DND-41 (cell line): ENCODE measurements at regions not wholly inside any gene's neighbourhood (a gene's known extent, or its start where the extent isn't known, plus 50 kb on each side); places are given as distances from the start of the nearest gene placed in this dataset.

Source experiments
- ATAC-seq: fragments of 200-7000 bp; cut with Tn5 transposase; 3 replicates; pipeline ENCODE4 v1.9.1; 2021; ENCODE audit warnings: low read depth; ENCODE audit not compliant: insufficient read depth
- DNase-seq: peaks from one replicate; pipeline ENCODE4 v3.0.0-alpha.2; 2020
- H2AFZ ChIP-seq: 2 replicates; pipeline ENCODE4 v1.6.0; 2012; ENCODE audit warnings: low read depth, low read length
- H3K27ac ChIP-seq: 2 replicates; pipeline ENCODE4 v1.5.1; 2012; ENCODE audit warnings: low read length, inconsistent platforms
- H3K27me3 ChIP-seq: fragments of 200-600 bp; sonication (generic); 2 replicates; pipeline ENCODE4 v1.6.0; 2012; ENCODE audit warnings: low read length, mild to moderate bottlenecking, inconsistent platforms; ENCODE audit not compliant: insufficient read depth, poor library complexity
- H3K36me3 ChIP-seq: 2 replicates; pipeline ENCODE4 v1.5.1; 2012; ENCODE audit warnings: low read length, inconsistent platforms; ENCODE audit not compliant: insufficient read depth
- H3K4me1 ChIP-seq: 2 replicates; pipeline ENCODE4 v1.5.1; 2012; ENCODE audit warnings: mild to moderate bottlenecking, low read length; ENCODE audit not compliant: insufficient read depth
- H3K4me2 ChIP-seq: 2 replicates; pipeline ENCODE4 v1.6.0; 2012; ENCODE audit warnings: mild to moderate bottlenecking, moderate library complexity, low read length, inconsistent platforms; ENCODE audit not compliant: insufficient read depth
- H3K4me3 ChIP-seq, 2 experiments: fragments of 200-600 bp in 1 of 2; shearing (Covaris generic) in 1 of 2; 2 replicates each; pipeline ENCODE4 v1.5.1; 2012 to 2016; ENCODE audit warnings: inconsistent platforms in 2 of 2, low read length in 2 of 2, mild to moderate bottlenecking in 2 of 2, low read depth in 1 of 2, moderate library complexity in 1 of 2
- H3K79me2 ChIP-seq: 2 replicates; pipeline ENCODE4 v1.6.0; 2012; ENCODE audit warnings: low read length, inconsistent platforms; ENCODE audit not compliant: insufficient read depth
- H3K9ac ChIP-seq: 2 replicates; pipeline ENCODE4 v1.6.0; 2012; ENCODE audit warnings: low read depth, mild to moderate bottlenecking, inconsistent platforms, low read length, moderate library complexity
- H3K9me3 ChIP-seq: 2 replicates; pipeline ENCODE4 v1.5.1; 2012; ENCODE audit warnings: low read length, moderate library complexity, mild to moderate bottlenecking, inconsistent platforms; ENCODE audit not compliant: insufficient read depth, severe bottlenecking
- H4K20me1 ChIP-seq: 2 replicates; pipeline ENCODE4 v1.6.0; 2012; ENCODE audit warnings: low read length; ENCODE audit not compliant: insufficient read depth
- EZH2 ChIP-seq: IDR thresholded peaks from 3 replicates; pipeline ENCODE4 v1.6.1; 2012; ENCODE audit warnings: borderline replicate concordance, low read depth, mild to moderate bottlenecking, moderate library complexity, low read length, inconsistent platforms; ENCODE audit not compliant: severe bottlenecking
- TF ChIP-seq, protein P1 (sequence below): IDR thresholded peaks from 2 replicates; pipeline ENCODE4 v1.5.1; 2012; ENCODE audit warnings: borderline replicate concordance, low read length, moderate library complexity, mild to moderate bottlenecking; ENCODE audit not compliant: poor library complexity, severe bottlenecking; ENCODE audit errors: extremely low read depth

DNA sequence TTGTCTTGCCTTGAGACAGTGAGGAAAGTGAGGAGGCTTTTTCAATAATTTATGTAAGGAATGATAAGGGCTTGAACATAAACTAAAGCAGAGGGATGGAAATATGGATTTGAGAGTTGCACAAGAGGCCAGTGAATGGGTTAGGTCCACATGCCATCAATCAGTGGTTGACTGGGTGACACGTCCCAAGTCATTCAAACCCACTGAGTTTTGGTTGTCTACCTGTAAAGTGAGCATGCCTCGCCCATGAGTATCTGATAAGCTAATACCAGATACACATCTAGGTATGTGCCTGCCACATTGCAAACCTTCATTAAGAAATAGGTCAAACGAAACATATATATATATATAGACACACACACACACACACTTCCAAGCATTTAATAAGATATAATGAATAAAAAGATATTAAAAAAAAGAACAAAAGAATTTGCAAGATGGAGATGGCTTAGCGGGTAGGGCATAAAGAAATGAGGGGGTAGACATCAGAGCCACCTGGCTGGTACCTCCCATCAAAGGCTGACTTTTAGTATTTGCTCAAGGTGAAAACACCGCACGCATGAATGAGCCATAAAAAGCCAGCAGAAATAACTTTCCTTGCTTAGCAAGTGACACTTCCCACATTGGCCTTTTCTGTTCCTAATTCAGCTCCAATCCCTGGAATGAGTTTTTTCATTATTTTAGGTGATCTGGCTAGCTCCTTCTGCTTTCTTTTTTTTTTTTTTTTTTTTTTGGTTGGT, 109.1 kb upstream of the GGTLC1 start:
- no peak for DNase-seq
- Histone ChIP-seq H3K27ac (no peak overlapping the region), H3K4me1 (peaks cover 9% of the 10 kb centered on the region), H3K4me2 (no peak overlapping the region), H2AFZ (no peak overlapping the region), H3K4me3 (no peak overlapping the region), H3K9me3 (no peaks in the 10 kb centered on the region), H4K20me1 (no peaks in the 10 kb centered on the region), H3K9ac (no peak overlapping the region), H3K36me3 (no peaks in the 10 kb centered on the region), H3K27me3 (no peaks in the 10 kb centered on the region), H3K79me2 (no peaks in the 10 kb centered on the region)
- no peak for ATAC-seq
- TF ChIP-seq EZH2 = no peak
- TF ChIP-seq, protein P1, sequence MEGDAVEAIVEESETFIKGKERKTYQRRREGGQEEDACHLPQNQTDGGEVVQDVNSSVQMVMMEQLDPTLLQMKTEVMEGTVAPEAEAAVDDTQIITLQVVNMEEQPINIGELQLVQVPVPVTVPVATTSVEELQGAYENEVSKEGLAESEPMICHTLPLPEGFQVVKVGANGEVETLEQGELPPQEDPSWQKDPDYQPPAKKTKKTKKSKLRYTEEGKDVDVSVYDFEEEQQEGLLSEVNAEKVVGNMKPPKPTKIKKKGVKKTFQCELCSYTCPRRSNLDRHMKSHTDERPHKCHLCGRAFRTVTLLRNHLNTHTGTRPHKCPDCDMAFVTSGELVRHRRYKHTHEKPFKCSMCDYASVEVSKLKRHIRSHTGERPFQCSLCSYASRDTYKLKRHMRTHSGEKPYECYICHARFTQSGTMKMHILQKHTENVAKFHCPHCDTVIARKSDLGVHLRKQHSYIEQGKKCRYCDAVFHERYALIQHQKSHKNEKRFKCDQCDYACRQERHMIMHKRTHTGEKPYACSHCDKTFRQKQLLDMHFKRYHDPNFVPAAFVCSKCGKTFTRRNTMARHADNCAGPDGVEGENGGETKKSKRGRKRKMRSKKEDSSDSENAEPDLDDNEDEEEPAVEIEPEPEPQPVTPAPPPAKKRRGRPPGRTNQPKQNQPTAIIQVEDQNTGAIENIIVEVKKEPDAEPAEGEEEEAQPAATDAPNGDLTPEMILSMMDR = no peak

DNA sequence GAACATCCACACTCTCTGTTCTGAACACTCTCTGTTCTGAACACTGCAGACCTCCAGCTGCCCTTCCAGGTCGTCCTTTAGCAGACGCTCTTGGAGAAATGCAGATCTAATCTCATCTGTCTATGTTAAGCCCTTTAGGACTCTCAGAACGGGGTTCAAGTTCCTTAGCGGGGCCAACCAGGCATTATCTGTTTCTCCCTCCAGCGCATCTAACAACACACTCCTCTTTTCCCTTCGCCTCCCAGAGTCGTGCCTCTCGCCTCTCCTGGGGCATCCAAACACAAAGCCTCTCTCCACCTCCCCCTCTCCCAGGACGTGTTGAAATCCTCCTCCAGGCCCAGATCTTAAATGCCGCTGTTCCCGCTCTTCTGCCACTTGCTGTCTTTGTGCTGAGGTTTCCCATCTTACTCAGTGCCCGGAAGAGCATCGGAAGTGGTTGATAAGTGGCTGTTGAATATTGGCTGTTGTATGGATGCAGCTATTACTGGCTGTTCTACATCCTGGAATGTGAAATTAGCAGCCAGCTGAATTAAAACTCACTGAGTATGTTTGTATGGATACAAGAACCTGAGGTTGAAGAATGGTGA, 108.4 kb upstream of the GGTLC1 start:
- no peak overlapping the region for H3K4me3 ChIP-seq
- H3K9me3 ChIP-seq = no peaks in the 10 kb centered on the region

DNA sequence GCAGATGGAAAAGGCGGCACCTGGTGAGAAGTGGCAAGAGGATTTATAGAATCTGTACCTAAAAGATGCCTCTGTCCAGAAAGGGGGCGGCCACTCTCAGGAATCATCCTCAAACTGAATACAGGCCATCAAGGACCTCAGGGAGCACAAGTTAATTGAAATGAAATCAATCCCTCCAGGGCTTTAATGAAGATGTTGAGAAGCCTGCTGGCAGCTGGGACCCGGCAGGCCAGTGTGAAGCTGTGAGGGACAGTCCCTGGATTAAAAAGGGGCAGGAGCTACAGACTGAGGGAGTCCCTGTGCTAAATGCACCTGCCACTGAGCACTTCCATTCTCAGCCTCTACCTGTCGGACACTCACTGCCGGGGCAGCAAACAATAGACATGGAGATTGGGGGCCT, 107.7 kb upstream of the GGTLC1 start:
- no peak overlapping the region for H3K9ac ChIP-seq
- TF ChIP-seq EZH2 = no peak
- TF ChIP-seq, protein P1 = no peak
- H3K9me3 ChIP-seq = no peaks in the 10 kb centered on the region
- no peaks in the 10 kb centered on the region for H3K4me1 ChIP-seq
- H3K4me3 ChIP-seq = no peak overlapping the region
- H2AFZ ChIP-seq = no peak overlapping the region
- no peaks in the 10 kb centered on the region for H3K36me3 ChIP-seq
- H3K27me3 ChIP-seq = no peaks in the 10 kb centered on the region
- DNase-seq (no peak), ATAC-seq (no peak)
- no peak overlapping the region for H3K4me2 ChIP-seq
- H3K79me2 ChIP-seq = no peaks in the 10 kb centered on the region
- H4K20me1 ChIP-seq = no peaks in the 10 kb centered on the region
- no peak overlapping the region for H3K27ac ChIP-seq

More for the DNA sequence above, 108.4 kb upstream of the GGTLC1 start:
- H3K9ac ChIP-seq = no peak overlapping the region
- no peak overlapping the region for H3K4me2 ChIP-seq
- no peak overlapping the region for H2AFZ ChIP-seq
- H3K27me3 ChIP-seq = no peaks in the 10 kb centered on the region
- H3K79me2 ChIP-seq = no peaks in the 10 kb centered on the region
- H3K4me1 ChIP-seq = 0 out of 2 replicates have a peak, but pooled peaks cover 2% of the 10 kb centered on the region
- H3K36me3 ChIP-seq = no peaks in the 10 kb centered on the region
- DNase-seq (no peak), ATAC-seq (no peak)
- H3K27ac ChIP-seq = no peak overlapping the region
- H4K20me1 ChIP-seq = no peaks in the 10 kb centered on the region
- TF ChIP-seq EZH2 = no peak
- TF ChIP-seq, protein P1 = no peak
